ENCODE measurements at regions not wholly inside any gene's neighbourhood (a gene's known extent, or its start where the extent isn't known, plus 50 kb on each side); places are given as distances from the start of the nearest gene placed in this dataset.

DNA sequence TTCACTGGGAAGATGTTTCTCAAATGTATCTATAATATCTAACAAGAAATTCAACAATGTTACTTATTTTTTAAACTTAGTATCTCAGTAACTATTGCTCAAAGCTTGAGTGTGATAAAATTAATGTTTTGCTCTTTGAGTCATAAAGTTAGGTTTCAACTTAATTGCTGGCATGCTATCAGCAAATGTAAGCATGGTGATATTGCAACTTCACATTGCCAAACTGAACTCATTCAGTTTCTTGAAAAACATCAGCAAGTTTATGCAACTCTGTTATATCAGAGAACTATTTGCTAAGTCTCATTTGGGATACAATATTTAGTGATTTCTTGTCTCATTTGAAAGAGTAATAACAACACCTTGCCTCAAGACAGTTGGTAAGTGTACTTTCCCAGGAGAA is 91.2 kb upstream of the KLF3 start:
- no peak overlapping the region for H3K4me3 ChIP-seq (ENCODE audit: low read depth, low read length)
- DNase-seq (ENCODE audit: low read depth) = peak; percentile 10
- TF ChIP-seq CTCF (conservative IDR thresholded peaks at IDR 0.05; ENCODE audit: low read depth, low read length) = no peak

DNA sequence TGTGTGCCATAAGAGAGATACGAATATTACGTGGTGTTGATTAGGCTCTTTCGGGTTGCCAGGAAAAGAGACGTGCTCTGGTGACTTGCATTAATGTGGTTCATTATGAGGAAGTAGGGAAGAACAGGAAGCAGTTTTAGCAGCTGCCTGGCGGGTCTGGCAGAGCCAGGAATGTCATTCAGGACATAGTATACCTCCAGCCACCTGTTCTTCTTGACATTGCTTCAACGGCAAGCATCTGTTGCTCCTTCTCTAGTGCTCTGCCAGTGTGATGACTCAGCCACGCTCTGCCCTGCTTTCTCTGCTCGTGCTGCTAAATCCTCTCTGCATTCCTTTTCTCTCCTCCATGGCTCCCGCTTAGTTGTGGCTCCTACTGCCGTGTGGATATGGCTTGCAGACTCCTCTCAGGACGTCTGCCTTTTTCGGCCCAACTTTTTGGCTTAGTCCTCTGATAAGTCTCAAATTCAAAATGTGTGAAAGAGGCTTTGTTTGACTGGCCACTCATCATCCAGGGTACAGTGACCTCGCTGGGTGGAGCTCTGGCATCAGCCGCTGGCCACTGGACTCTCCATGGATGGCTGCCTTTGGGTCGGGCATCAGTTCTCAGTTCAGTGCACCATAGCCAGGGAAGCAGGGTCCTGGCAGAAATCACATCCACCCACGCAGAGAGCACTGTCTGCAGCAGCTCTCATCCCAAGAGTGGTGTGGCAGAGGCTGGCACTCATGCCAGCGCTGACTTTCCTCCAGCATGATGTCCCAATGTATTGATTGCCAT is 89.3 kb upstream of the KLF3 start:
- no peak for TF ChIP-seq CTCF (conservative IDR thresholded peaks at IDR 0.05; ENCODE audit: low read depth, low read length)
- no peak for DNase-seq (ENCODE audit: low read depth)
- no peak overlapping the region for H3K4me3 ChIP-seq (ENCODE audit: low read depth, low read length)

GRCh38 chr4:38576767-38577166 is 87.2 kb upstream of the KLF3 start:
- no peak for DNase-seq (ENCODE audit: low read depth)
- no peak for TF ChIP-seq CTCF (conservative IDR thresholded peaks at IDR 0.05; ENCODE audit: low read depth, low read length)
- no peak overlapping the region for H3K4me3 ChIP-seq (ENCODE audit: low read depth, low read length)

- H3K4me3 ChIP-seq (ENCODE audit: low read depth, low read length) = no peak overlapping the region
- DNase-seq (ENCODE audit: low read depth) = no peak
- TF ChIP-seq CTCF (conservative IDR thresholded peaks at IDR 0.05; ENCODE audit: low read depth, low read length) = no peak
Observed at GRCh38 chr4:38577462-38577861, 86.5 kb upstream of the KLF3 start.

- no peak for TF ChIP-seq CTCF (conservative IDR thresholded peaks at IDR 0.05; ENCODE audit: low read depth, low read length)
- DNase-seq (ENCODE audit: low read depth) = no peak
- H3K4me3 ChIP-seq (ENCODE audit: low read depth, low read length) = no peak overlapping the region
Observed at GRCh38 chr4:38581426-38582106, 82.4 kb upstream of the KLF3 start.

GRCh38 chr4:38582445-38582844 is 81.6 kb upstream of the KLF3 start:
- no peak for DNase-seq (ENCODE audit: low read depth)
- H3K4me3 ChIP-seq (ENCODE audit: low read depth, low read length) = no peak overlapping the region
- TF ChIP-seq CTCF (conservative IDR thresholded peaks at IDR 0.05; ENCODE audit: low read depth, low read length) = no peak
